K562 (cell line): ENCODE measurements at regions not wholly inside any gene's neighbourhood (a gene's known extent, or its start where the extent isn't known, plus 50 kb on each side); places are given as distances from the start of the nearest gene placed in this dataset.

Source experiments
- ATAC-seq: fragments of 200-7000 bp; cut with Tn5 transposase; 3 replicates; pipeline ENCODE4 v1.9.1; 2020; ENCODE audit warnings: moderate library complexity
- BruUV-seq: library from RNA; stranded (reverse); fragments of 400-500 nt; replicated peaks from 2 replicates; lab custom pipeline; 2021; lab: Mats Ljungman, UMichigan
- CTCF ChIA-PET: fragments of 300-600 bp; formaldehyde crosslinking; extraction: SDS; loops from one replicate; lab custom pipeline; 2021; ENCODE audit warnings: low intra/inter-chr PET ratio; lab: Yijun Ruan, JAX
- POLR2A ChIA-PET: fragments of 300-600, 350-650 bp; sonication (Branson Sonifier 250); formaldehyde crosslinking; extraction: SDS; loops from one replicate; lab custom pipeline; 2021; ENCODE audit warnings: antibody characterized with exemption, inconsistent platforms; lab: Yijun Ruan, JAX
- DNase-seq, 4 experiments: peaks; one replicate each; pipeline versions ENCODE4 v3.0.0 to v3.0.0-alpha.2; 2011 to 2018; ENCODE audit warnings: low spot score in 3 of 4, mixed read lengths in 3 of 4; ENCODE audit errors: extremely low read depth in 1 of 4
- FAIRE-seq: peaks from 2 replicates; lab custom pipeline; 2011; peaks lifted over from hg19 to GRCh38; lab: Jason Lieb, UNC
- H2AFZ ChIP-seq: 2 replicates; pipeline ENCODE4 v1.6.0; 2011; ENCODE audit warnings: low read depth, low read length, control low read depth, inconsistent platforms
- H3K27ac ChIP-seq: fragments of 200-600 bp; 3 replicates; pipeline ENCODE4 v1.8.0; 2011; ENCODE audit warnings: low read depth, mild to moderate bottlenecking, control low read depth, inconsistent platforms, low read length, moderate library complexity, mixed read lengths; ENCODE audit errors: extremely low read depth
- H3K27me3 ChIP-seq, 2 experiments: fragments of 300-600 bp in 1 of 2; 2 replicates in 1 of 2; 3 replicates in 1 of 2; pipeline versions ENCODE4 v1.6.0 to v1.8.0; 2011; ENCODE audit warnings: inconsistent platforms in 2 of 2, low read length in 2 of 2, mild to moderate bottlenecking in 1 of 2, mixed read lengths in 1 of 2, moderate library complexity in 1 of 2; ENCODE audit not compliant: control insufficient read depth in 2 of 2, insufficient read depth in 2 of 2
- H3K36me3 ChIP-seq: fragments of 300-600 bp; 3 replicates; pipeline ENCODE4 v1.8.0; 2011; ENCODE audit warnings: mild to moderate bottlenecking, low read length, inconsistent platforms; ENCODE audit not compliant: control insufficient read depth, insufficient read depth
- H3K4me1 ChIP-seq, 2 experiments: fragments of 200-600 bp in 1 of 2; replicated peaks in 1 of 2; 2 replicates in 1 of 2; 3 replicates in 1 of 2; pipeline versions ENCODE4 v1.5.1 to v1.8.0; 2011; ENCODE audit warnings: inconsistent platforms in 2 of 2, low read length in 2 of 2, mild to moderate bottlenecking in 1 of 2, mixed read lengths in 1 of 2, moderate library complexity in 1 of 2; ENCODE audit not compliant: control insufficient read depth in 2 of 2, insufficient read depth in 2 of 2
- H3K4me2 ChIP-seq: 2 replicates; pipeline ENCODE4 v1.6.1; 2011; ENCODE audit warnings: low read length, control low read depth, inconsistent platforms, mixed read lengths; ENCODE audit not compliant: insufficient read depth
- H3K4me3 ChIP-seq: fragments of 200-600 bp; sonication (generic), shearing (Covaris generic); 2 replicates; pipeline ENCODE4 v1.5.1; 2016; ENCODE audit warnings: control low read depth, inconsistent platforms
- H3K79me2 ChIP-seq: fragments of 200-600 bp; 3 replicates; pipeline ENCODE4 v1.8.0; 2011; ENCODE audit warnings: low read length, inconsistent platforms; ENCODE audit not compliant: control insufficient read depth, insufficient read depth
- H3K9ac ChIP-seq, 2 experiments: 2 replicates each; pipeline versions ENCODE4 v1.6.0 to v1.6.1; 2011; ENCODE audit warnings: low read depth in 2 of 2, low read length in 2 of 2, control low read depth in 1 of 2, inconsistent platforms in 1 of 2, mild to moderate bottlenecking in 1 of 2, mixed read lengths in 1 of 2; ENCODE audit not compliant: insufficient read depth in 1 of 2
- H3K9me1 ChIP-seq: one replicate; pipeline ENCODE4 v1.6.0; 2011; ENCODE audit warnings: inconsistent platforms, mild to moderate bottlenecking, low read length, moderate library complexity; ENCODE audit not compliant: control insufficient read depth, insufficient read depth
- H3K9me3 ChIP-seq: replicated peaks from 2 replicates; pipeline ENCODE4 v1.5.1; 2011; ENCODE audit warnings: low read depth, low read length, inconsistent platforms; ENCODE audit not compliant: control insufficient read depth, insufficient read depth
- H4K20me1 ChIP-seq: replicated peaks from 2 replicates; pipeline ENCODE4 v1.6.1; 2011; ENCODE audit warnings: low read length, inconsistent platforms, mixed read lengths; ENCODE audit not compliant: control insufficient read depth, insufficient read depth
- ARID3A ChIP-seq: IDR thresholded peaks from 2 replicates; pipeline ENCODE4 v1.6.1; 2012; ENCODE audit warnings: low read depth, low read length, improper control_type of control experiment, borderline replicate concordance
- CBX3 ChIP-seq, 2 experiments: IDR thresholded peaks; 1 replicate in 1 of 2; 2 replicates in 1 of 2; pipeline ENCODE4 v1.6.1; 2012; ENCODE audit warnings: inconsistent platforms in 2 of 2, low read length in 2 of 2, borderline replicate concordance in 1 of 2, control low read depth in 1 of 2
- CLOCK ChIP-seq: fragments of 250-450 bp; sonication (Bioruptor Pico); IDR thresholded peaks from 2 replicates; pipeline ENCODE4 v1.4.0; 2020; ENCODE audit warnings: mild to moderate bottlenecking, moderate library complexity, borderline replicate concordance
- HNRNPUL1 ChIP-seq: fragments of 200-400 bp; formaldehyde crosslinking; IDR thresholded peaks from 2 replicates; pipeline ENCODE4 v1.6.1; 2017; ENCODE audit warnings: low read length
- MAFF ChIP-seq: IDR thresholded peaks from 2 replicates; pipeline ENCODE4 v1.6.1; 2012; ENCODE audit warnings: low read length, improper control_type of control experiment
- MCM2 ChIP-seq: fragments of 450-650 bp; IDR thresholded peaks from 2 replicates; pipeline ENCODE4 v1.6.1; 2017; ENCODE audit warnings: low read depth, mild to moderate bottlenecking
- MTA2 ChIP-seq: fragments of 450-650 bp; IDR thresholded peaks from 2 replicates; pipeline ENCODE4 v1.6.1; 2016; ENCODE audit warnings: low read depth
- POLR2B ChIP-seq: fragments of 450-650 bp; IDR thresholded peaks from 2 replicates; pipeline ENCODE4 v1.6.1; 2018; ENCODE audit warnings: low read depth; ENCODE audit not compliant: partially characterized antibody
- POLR2H ChIP-seq: IDR thresholded peaks from 2 replicates; pipeline ENCODE4 v1.6.1; 2016; ENCODE audit warnings: missing genetic modification characterization, low read depth, mild to moderate bottlenecking, control low read depth, missing compliant biosample characterization, moderate library complexity
- PTTG1 ChIP-seq: fragments of 450-650 bp; IDR thresholded peaks from 2 replicates; pipeline ENCODE4 v1.6.1; 2016; ENCODE audit warnings: low read depth, mild to moderate bottlenecking, missing genetic modification characterization, missing compliant biosample characterization
- PURB ChIP-seq: sonication (generic); formaldehyde crosslinking; IDR thresholded peaks from 2 replicates; pipeline ENCODE4 v1.9.0; 2021; ENCODE audit warnings: low read depth, mild to moderate bottlenecking, missing genetic modification reagents
- RBM17 ChIP-seq: fragments of 200-400 bp; formaldehyde crosslinking; IDR thresholded peaks from 2 replicates; pipeline ENCODE4 v1.6.1; 2017; ENCODE audit warnings: low read depth, mild to moderate bottlenecking, low read length, borderline replicate concordance
- SFPQ ChIP-seq: fragments of 200-400 bp; formaldehyde crosslinking; IDR thresholded peaks from 2 replicates; pipeline ENCODE4 v1.6.1; 2017; ENCODE audit warnings: mild to moderate bottlenecking, low read depth, low read length, moderate library complexity
- SP2 ChIP-seq: IDR thresholded peaks from 2 replicates; pipeline ENCODE4 v1.6.1; 2011; ENCODE audit warnings: mild to moderate bottlenecking, low read depth, low read length, moderate library complexity; ENCODE audit not compliant: poor library complexity, severe bottlenecking; ENCODE audit errors: extremely low read depth
- ZNF561 ChIP-seq: fragments of 450-650 bp; formaldehyde crosslinking; conservative IDR thresholded peaks from 2 replicates; pipeline ENCODE4 v1.4.0; 2020; ENCODE audit warnings: mild to moderate bottlenecking, moderate library complexity
- ZNF77 ChIP-seq: fragments of 250-450 bp; sonication (Bioruptor Pico); IDR thresholded peaks from 2 replicates; pipeline ENCODE4 v1.5.0; 2020
- WGBS: fragments of 100-300 bp; shearing (Covaris generic); methylation state at CpG from one replicate; pipeline ENCODE4 v1.1.6; 2016; ENCODE audit warnings: low coverage, mixed read lengths; ENCODE audit not compliant: insufficient coverage; ENCODE audit errors: missing lambda C conversion rate; 5-methylcytosine and 5-hydroxymethylcytosine counted together
- in situ Hi-C: fragments of 300-500 bp; cut with MboI; formaldehyde crosslinking; loops from 4 replicates; pipeline ENCODE4 v1.15.0; 2018; ENCODE audit warnings: inconsistent platforms, mixed read lengths
- intact Hi-C: fragments of 100-400 bp; cut with micrococcal nuclease; formaldehyde crosslinking; loops from 2 replicates; pipeline ENCODE4 v1.14.2; 2022

- no peak overlapping the region for H2AFZ ChIP-seq
Observed at GRCh38 chr12:73659802-73660201, 877.8 kb upstream of the ATXN7L3B start.

More at GRCh38 chr12:73659802-73660201, 877.8 kb upstream of the ATXN7L3B start:
- H3K79me2 ChIP-seq, result no peaks in the 10 kb centered on the region
- no peaks in the 10 kb centered on the region for H3K9me1 ChIP-seq
- 0% methylated on average over 1 of the region's 1 CpG for WGBS
- no peaks in the 10 kb centered on the region for H4K20me1 ChIP-seq
- H3K4me1 ChIP-seq, result no peaks in the 10 kb centered on the region
- no TSS peak for BruUV-seq
- no peak overlapping the region for H3K4me2 ChIP-seq
- CTCF ChIA-PET, result no interaction called here
- ATAC-seq, result no peak
- no peak for TF ChIP-seq MAFF
- TF ChIP-seq PURB, result no peak
- no peak for TF ChIP-seq ZNF561
- no peak for TF ChIP-seq HNRNPUL1
- no peak for TF ChIP-seq SFPQ
- no peak for TF ChIP-seq RBM17
- TF ChIP-seq MCM2, result no peak
- TF ChIP-seq POLR2H, result no peak
- TF ChIP-seq SP2, result no peak
- no peak for TF ChIP-seq POLR2B
- no peak for TF ChIP-seq CBX3 (IDR thresholded peaks at IDR 0.05; ENCODE audit: borderline replicate concordance in 1 of 2, low read length in 2 of 2)
- TF ChIP-seq ARID3A, result no peak
- no peak for TF ChIP-seq PTTG1 (tag)
- no peak for TF ChIP-seq CLOCK (CRISPR knock-in tag)
- TF ChIP-seq ZNF77, result no peak
- no peak for TF ChIP-seq MTA2
- POLR2A ChIA-PET, result no interaction called here
- no peak overlapping the region for H3K4me3 ChIP-seq
- no peak overlapping the region for H3K9ac ChIP-seq
- intact Hi-C loops, result no loop called here
- no peaks in the 10 kb centered on the region for H3K36me3 ChIP-seq
- no peaks in the 10 kb centered on the region for H3K27me3 ChIP-seq
- no peak overlapping the region for H3K27ac ChIP-seq
- no peaks in the 10 kb centered on the region for H3K9me3 ChIP-seq
- FAIRE-seq, result no peak
- in situ Hi-C loops, result loop anchor here (10.0 kb wide), 1 partner anchor 1445 kb away; no protein-coding TSS in a partner anchor
- no peak for DNase-seq
